Smooth muscle cell of the brain vasculature (primary cell): ENCODE measurements at regions not wholly inside any gene's neighbourhood (a gene's known extent, or its start where the extent isn't known, plus 50 kb on each side); places are given as distances from the start of the nearest gene placed in this dataset.
A peak's percentile ranks its signal among the peaks of the same experiment; 100 is the strongest.

Source experiments
- DNase-seq: peaks from one replicate; pipeline ENCODE4 v3.0.0-alpha.2; 2012; ENCODE audit warnings: low read depth, low spot score

DNA sequence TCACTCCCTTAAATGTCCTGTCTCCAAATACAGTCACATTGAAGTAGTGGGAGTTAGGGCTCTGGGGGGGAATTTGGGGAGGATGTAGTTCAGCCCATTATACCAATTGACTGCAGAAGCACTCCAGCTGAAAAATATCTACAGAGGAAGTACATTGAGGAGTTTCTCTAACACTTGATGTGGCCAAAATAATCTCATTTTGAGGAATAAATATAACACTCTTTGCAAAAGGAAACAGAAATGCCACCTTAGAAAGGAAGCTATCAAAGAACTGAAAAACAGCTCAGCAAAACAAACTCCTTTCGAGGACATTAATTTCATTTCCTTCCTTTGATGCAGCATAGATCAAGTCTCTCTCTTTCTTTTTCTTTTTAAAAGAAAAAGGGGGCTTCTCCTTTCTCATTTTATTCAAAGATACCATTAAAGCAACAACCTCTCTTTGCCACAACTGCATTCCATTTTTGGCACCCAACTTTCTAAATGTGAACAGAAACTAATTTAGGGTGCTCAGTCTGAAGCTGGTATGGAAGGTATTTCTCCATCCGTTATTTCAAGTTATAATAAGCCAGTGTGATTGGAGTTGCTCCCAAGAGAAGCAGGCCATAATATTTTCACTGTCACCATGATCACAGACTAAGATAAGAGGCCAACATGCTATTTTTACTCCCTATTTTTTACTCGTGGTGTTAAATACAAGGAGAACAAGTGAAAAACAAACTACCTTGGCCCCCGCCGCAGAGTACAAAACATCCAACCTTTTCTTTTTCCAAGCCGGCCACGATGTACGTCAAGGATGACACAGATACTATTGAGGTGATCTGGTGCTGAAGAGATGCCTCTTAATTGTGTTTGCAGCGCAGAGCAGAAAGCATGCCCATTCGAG is 230.4 kb upstream of the GATB start:
- DNase-seq = no peak

DNA sequence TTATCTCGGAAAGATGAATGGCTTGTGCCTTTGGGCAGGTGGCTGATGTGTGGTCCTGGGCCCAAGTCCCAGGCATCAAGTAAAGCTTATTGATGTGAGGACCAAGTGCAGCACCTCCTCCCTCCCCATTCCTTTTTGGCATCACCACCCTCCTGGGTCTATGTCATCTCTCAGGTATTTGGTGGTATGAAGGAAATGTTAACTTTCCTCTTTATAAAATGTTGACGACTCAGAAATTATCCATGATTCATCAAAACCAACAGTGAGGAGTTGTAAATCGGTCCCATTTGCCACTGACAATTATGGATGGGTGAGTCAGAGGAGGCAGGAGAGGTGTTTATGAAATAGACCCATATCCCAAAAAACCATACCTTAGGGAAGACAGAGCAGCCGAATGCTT is 229.4 kb upstream of the GATB start:
- DNase-seq = no peak

DNA sequence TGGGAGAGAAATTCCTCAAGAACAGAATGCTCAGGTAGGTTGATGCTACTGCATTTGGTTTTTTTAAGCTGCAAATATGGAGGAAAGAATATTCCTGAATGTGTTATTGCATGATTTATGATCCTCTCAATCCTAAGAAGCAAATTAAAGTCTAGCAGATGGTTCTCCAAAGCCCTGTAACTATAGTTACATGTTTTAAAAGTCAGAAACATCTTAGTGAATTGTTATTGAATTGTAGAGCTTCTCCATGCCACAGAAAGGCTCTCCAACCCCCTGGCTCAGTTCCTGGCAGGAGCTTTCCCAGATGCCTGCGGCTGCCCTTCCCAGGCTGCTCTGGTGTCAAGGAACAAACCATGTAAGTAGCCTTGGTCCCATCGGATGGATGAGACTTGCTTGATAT is 227.8 kb upstream of the GATB start:
- DNase-seq = no peak

DNA sequence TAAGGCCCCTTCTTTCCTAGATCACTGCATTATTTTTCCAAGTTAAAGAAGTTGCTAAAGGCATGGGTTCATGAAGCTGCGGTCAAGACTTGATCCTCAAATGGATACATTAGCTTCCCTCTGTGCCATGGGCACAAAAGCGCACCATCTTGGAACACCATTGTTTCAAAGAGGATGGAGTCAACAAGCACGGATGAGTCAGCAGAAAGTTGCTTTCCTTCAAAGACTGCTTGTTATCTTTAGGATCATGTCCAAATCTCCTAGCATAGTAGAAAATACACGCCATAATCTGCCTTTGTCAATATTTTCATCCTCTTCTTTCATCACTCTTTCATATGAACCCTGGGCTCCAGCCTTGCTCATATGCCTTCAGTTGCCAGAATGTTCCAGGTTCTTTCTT is 226.8 kb upstream of the GATB start:
- DNase-seq = no peak

DNA sequence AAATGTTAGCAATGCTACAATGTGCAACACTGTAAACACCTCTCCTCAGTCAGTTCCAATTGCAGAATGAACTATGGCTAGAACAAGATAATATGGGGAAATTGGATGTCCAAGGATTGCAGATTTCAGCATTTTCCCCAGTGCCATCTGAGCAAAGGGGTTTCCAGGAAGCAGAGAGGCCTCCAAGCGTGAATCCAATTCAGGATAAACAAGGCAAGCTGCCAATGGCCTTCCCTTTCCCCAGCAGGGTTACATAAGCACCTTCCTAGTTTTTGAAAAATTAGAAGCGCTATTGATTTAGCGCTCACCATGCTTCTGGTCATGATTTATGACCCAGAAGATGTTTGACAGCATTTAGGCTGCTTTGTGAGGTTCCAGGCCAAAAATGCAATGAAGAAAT is 223.0 kb upstream of the GATB start:
- DNase-seq = no peak

DNA sequence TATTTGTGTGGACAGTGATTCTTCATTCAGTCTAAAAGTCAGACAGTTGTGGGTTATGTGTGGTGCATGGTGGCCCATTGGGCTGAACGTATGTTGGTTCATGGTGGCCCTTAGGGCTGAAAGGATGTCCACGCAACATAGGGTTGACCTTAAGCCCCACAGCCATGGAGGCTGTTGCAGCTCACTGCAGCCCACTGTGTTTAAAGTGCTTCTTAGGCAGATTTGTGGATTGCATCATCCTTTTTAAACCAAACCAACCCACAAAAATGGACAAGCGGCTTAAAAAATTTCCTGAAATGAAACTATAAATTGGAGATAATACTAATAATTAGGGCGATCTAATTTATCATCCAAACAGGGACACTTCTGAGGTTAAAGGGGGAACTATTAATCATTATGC is 219.0 kb upstream of the GATB start:
- no peak for DNase-seq

DNA sequence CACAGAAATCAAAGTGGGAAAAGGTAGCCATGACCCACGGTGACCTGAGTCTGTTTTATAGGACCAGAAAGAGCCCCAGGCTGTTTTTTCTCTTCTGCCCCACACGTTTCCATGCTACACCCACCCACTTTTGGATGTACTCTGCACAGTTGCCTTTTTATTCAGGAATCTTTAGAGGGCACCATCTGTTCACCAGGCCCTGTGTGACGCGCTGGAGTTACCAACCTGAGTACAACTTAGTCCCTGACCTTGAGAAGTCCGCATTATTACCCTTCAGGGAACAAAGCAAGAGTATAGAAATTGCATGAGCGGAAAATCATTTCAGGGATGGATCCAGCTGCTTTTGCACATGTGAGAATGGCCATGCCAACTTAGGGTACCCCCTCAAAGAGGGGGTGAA is 207.8 kb upstream of the GATB start:
- DNase-seq = no peak

DNA sequence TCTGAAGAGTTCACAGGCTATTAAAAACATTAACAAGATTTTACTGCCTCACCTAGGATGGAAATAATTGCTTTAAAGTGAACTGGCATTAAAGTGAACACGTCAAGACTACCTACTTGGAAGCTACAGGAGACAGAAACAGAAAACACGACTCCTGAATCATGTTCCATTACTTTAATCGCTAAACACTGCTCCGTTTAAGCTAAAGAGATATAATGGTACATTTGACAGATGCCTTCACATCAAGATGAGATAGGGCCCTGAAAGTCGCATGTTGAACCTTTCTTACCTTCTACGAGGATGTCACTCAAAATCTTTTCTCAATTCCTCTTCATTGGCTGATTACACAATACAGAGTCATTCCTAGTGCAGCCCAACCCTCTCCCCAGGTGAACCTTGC is 206.3 kb upstream of the GATB start:
- no peak for DNase-seq

DNA sequence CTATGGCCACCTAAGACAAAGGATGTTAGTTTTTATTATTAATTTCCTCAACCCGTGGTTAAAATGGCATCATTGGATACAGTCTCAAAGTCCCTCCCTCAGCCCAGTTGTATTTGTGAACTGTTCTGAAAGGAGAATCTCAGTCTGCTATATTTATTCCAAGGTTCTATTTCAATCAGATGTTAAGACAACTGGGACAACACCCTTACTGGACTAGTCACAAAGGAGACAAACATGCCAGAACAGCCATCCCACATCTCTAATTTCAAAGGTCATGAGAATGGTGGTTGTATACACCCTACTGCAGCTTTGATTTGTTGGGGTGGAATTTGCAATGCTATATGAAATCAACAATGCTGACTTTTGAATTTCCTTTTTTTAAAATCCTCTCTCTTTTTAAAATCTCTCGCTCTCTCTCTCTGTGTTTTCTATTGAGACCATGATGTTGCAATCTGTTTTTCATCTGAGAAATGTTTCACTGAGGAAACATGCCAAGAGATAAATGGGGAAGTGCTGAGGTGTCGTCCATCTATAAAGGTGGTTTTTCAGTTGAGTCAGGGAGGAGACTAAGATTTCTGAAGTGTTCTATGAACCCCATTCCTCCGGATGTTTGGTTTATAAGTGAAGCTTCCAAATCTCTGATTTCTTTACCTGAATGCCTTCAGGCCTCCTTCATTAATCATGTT is 201.5 kb upstream of the GATB start:
- no peak for DNase-seq

DNA sequence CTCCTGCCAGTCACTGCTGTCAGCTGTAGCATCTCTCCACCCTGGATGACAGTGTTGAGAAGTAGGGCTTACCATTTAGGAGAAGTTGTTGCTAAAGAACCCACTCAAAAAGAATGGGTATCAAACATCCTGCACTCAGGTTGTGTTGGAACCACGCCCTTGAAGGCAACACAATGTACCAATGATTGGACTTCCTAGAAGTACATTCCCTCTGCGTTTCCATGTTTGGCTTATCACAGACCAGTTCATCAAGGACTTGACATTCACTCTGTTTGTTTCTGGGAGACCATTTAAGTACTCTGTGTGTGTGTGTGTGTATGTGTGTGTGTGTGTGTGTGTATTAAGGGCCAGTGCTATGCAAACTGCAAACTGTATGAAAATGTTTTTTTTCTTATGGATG is 200.6 kb upstream of the GATB start:
- no peak for DNase-seq

DNA sequence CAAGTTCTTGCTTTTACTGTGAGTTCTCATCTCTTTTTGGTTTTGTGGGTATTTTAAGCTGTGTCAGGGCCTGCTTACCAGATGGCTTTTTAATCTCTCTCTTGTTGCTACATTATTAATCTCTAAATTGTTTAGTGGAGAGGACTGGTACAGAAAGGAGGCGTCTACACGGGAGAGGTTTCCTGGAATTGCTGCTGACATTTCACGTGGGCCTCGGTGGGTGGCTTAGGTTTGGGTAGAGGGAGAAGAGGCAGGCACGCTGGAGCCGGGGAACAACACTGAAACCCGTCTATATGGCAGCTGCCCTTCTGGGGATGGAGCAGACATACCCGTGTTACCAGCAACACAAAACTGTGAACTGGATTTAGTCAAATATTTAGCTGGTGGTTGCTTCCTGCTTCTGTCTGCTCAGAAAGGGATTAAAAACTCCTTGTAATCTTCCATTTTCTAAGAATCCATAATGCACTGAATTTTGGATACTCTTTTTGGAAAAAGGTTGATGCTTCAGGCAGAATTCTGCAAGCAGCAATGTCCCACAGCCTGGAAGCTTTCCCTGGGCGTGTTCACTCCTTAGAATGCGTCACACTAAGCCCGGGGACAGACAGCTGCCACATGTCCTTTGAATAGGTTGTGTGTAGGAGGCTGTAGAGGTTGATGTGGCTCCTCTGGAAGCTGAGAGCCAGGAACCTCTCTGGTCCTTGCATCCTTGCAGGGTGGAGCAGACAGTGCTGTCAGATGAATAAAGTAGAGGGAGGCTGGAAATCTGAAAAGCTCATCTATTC is 199.8 kb upstream of the GATB start:
- DNase-seq = no peak

DNA sequence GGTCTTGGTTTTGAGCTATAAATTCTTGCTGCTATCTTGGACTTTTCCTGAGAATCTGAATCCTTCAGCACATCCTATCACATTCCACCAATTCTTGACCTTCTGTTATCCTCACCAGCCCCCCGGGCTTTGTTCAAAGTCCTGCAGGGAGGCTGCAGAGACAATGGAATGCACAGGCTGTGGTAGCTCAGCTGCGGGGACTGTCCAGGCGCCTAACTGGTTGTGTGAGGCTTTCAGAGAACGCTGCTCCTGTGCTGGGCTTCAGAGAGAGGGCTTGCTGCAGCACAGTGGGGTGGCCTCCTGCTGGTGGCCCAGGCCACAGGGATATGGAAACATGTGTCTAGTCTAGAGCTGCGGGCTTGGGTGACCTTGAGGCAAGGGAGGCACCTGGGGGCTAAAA is 196.3 kb upstream of the GATB start:
- DNase-seq = peak; percentile 23

DNA sequence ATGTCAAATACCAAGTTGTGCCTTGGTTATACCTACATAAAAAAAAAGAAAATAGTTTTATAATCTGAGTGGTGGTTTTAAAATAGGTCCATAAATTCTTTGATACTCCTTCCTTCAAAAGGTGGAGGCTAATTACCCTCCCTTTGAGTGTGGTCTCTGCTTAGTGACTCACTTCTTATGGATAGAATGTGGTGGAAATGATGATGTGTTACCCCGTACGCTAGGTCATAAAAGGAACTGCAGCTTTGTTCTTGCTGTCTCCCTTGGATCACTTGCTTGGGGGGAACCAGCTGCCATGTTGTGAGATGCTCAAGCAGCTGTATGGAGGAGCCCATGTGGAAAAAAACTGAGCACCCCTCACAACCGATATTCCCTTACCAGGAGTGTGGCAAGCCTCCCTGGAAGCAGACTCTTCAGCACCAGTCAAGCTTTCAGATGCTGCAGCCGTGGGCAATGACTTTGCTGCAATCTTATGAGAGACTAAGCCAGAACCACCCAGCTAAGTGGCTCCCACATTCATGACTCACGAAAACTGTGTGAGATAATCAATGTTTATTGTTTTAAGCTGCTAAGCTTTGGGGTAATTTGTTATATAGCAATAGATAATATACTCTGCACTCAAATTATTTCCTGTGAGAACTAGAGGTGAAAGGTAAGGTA is 195.0 kb upstream of the GATB start:
- DNase-seq = no peak

DNA sequence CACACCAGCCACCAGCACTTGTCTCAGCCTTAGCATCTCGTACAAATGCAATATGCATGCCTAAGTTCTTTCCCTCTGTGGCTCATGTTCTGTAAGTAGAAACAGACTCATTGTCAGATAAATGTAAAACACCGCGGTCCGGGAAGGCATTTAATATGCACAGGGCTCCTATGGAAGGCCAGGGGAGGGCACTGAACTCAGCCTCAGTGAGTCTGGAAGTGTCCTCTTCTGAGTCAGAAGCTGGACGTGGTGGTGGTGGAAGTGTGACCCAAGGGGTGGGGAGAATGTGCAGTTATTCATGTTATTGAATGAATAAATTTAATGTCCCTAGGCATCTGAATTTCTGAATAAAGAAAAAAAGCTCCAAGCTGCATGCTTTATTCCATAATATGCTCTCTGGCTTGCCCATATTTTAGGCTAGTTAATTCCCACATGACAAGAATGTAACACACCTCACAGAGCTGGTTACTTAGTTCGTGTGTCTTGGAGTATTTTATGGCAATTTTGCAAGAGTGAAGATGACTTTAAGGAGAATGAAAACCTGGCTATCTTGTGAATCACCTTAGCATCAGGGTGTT is 193.1 kb upstream of the GATB start:
- no peak for DNase-seq

DNA sequence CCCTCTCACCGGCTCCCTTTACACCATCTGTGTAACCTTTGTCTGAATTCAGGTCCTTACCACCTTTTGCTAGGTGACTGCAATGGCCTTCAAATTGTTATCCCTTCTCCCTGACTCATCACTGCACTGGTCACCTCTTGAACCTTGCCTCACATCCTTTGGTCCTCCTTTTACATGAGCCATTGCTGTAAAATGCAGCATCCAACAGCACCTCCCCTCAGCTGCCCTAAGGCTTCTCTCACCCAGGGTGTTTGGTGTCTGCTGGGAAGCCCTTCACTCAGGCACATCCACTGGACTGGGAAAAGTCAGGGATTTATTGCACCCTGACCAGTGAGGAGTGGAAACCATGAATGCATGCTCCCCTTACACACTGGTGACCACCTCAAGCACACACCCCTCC is 192.5 kb upstream of the GATB start:
- no peak for DNase-seq

DNA sequence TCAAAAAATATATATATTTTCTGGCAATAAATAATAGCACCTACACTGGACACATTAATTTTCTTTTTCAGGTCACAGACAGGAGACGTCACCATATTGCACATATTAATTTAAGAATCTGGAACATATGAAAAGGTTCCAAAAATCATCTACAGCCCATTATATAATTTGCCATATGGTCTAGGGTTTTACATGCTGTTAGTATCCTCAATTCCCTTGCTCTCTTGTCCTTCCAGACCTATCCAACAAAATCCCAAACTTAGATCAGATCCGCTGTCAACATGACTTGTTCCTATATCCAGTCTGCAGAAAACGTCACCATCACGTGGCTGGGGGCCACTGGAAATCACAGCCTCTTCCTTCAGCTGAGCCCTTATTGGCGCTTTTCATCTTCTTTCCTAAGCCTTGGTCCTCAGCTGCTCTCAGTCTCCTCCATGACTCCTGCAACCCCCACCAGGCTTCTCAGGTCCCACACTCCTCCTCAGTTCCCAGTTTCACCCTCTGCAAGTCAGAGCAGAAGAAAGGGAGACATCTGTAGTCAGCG is 192.0 kb upstream of the GATB start:
- DNase-seq = no peak

DNA sequence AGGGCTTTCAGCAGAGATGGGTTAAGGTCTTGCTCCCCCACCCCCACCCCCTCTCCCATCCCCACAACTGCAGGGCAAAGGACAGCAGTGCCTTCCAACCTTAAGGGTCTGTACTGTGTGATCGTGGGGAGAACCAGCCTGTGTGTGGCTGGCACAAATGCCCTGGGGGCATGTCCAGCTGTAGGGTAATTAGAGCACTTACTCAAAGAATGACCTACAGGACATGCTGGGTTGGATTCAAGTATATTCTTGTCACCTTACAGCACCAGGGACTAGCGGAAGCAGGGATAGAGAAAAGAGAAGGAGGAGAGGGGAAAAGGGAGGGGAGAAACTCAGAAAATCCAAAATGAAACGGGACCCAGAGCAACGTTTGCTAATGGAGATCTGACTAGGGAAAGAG is 191.3 kb upstream of the GATB start:
- no peak for DNase-seq

DNA sequence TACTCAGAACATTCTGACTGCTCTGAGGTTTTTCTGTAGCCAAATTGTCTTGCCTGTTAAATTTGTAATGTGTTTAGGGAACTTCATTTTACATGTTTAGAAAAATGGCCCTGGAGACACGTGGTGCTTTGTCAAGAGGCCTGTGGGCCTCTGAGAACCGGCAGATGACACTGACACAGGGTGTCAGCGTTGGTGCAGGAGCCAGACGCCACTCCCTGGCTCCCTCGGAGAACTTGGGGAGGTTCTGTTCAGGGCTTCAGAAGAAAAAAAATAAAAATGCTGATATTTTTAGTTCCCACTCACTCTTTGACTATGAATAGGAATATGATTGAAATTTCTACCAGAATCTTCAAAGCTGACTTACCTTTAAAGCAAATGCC is 190.9 kb upstream of the GATB start:
- no peak for DNase-seq

DNA sequence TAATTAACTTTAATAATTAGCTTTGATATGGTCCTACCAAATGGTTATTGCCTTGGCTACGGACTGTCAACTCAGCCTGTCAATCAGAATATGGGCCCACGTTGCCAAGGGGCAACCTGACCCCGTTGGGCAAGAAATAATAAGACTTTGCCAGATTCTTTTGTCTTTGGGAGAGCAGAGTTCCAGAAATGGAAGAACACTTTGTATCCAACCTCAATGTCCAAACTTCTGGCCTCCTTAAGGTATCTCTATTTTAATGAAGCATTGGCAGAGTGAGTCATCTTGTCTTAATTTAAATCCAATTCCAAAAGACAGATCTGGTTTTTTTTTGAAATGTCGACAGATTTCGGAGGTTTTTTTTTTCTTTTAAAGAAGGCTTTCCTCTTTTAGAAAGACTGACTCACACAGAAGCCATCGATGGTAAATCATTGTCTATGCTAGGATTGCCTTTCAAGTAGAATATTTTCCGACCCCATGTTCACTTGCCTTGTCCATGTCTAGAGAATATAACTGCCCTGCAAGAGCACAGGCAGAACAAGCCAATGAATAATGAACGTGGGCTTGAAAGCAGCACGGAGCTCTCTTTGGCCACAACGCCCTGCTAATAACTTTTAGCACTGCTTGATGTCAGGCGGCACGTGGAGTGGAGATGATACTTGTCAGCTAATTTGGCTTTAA is 190.3 kb upstream of the GATB start:
- DNase-seq = no peak

DNA sequence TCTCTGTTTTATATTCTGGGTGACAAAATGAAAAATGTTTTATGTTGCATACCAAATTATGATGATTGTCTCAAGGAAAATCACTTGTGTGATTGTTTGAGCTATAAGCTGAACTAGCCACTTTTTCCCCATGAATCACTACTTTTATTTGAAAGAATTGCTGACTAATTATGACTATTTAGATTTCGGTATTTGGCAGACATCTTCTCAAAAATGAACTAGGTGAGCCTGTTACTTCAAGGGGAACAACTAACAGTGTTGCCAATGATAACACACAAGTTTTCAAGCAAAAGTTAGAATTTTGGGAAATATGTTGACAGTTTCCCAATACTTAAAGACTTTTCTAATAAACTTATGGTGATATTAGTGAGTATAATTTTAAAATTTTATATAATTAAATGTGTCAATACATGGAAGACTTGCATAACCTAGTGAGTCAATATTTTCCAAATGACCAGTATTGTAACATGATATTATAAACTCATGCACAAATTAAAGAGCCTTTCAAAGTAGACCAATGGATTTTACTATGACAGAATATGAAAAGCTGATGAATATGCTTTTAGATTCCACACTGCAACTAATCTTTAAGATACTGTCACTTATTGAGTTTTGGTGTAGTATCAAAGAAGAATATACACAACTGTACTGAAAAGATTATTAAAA is 187.7 kb upstream of the GATB start:
- DNase-seq = no peak
